ENCODE measurements at regions not wholly inside any gene's neighbourhood (a gene's known extent, or its start where the extent isn't known, plus 50 kb on each side); places are given as distances from the start of the nearest gene placed in this dataset.
"Not testable (repeated sequence)": the region's sequence is repeated elsewhere in the genome, so short reads cannot be mapped to it uniquely, and the experiment has no call there.

DNA sequence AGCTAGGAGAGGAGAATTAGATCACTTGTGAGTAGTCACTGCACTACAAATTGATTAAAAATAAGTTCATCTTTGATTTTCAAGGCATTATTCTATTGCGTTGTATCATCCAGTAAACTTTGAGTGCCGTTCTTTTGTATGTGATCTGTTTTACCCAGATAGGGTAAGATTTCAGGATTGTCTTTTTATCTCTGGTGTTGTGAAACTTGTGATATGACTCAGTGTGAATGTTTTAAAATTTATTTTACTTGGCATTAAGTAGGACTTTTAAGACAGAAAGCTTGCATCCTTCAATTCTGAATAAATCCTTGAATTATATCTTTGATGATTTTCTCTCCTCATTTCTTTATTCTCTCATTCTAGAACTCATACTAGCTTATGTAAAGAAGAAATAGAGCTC lies 93.3 kb upstream of the ADAMTS5 start:
- no peak for DNase-seq

- no peak for DNase-seq
Measured at GRCh38 chr21:27058673-27059605, 92.1 kb upstream of the ADAMTS5 start.

- DNase-seq, result no peak
Measured at GRCh38 chr21:27057997-27058396, 91.1 kb upstream of the ADAMTS5 start.

GRCh38 chr21:27047658-27048314 lies 80.9 kb upstream of the ADAMTS5 start:
- no peak for DNase-seq

GRCh38 chr21:27047283-27047657 lies 80.4 kb upstream of the ADAMTS5 start:
- no peak for DNase-seq

GRCh38 chr21:27045281-27045985 lies 78.5 kb upstream of the ADAMTS5 start:
- no peak for DNase-seq

GRCh38 chr21:27043377-27043776 lies 76.5 kb upstream of the ADAMTS5 start:
- DNase-seq, result no peak

GRCh38 chr21:27040738-27041469 lies 74.0 kb upstream of the ADAMTS5 start:
- no peak for DNase-seq

GRCh38 chr21:27036736-27037301 lies 69.9 kb upstream of the ADAMTS5 start:
- no peak for DNase-seq

DNA sequence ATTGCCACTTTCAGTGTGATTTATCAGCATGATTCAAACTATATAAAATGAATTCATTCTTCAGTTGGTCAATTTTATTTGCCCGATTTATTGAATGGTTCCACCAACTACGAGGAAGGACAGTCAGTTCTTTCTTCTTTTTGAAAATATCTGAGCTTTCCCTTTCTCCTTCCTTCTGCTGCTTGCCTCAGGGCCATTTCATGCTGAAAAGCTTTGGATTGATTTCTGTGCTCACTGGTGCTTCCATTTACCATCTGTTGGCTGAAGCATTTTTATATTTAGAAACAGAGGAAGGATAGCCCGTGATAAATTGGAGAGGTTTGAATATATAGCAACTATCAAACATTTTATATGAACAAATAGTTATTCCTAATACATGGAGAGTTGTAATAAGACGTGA lies 68.9 kb upstream of the ADAMTS5 start:
- DNase-seq, result no peak

DNA sequence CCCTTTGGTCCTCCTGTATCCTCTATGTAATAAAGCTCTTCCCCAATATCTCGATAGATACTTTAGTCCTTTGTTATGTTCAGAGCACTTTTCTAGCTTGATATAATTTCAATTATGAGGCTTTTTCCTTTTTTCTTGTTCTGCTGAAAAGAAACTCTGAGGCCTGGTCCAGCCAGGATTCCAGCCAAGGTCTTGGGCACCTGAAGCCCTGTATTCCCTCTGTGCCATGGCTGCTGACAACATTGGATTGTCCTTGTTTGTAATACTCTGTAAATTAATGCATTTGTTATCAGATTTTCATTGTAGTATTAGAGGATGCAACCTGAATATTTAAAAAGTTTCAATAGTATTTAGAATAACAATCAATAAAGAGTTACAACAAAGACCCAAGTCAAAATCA lies 67.9 kb upstream of the ADAMTS5 start:
- no peak for DNase-seq

GRCh38 chr21:27033471-27033870 lies 66.6 kb upstream of the ADAMTS5 start:
- DNase-seq, result no peak

GRCh38 chr21:27026501-27026900 lies 59.6 kb upstream of the ADAMTS5 start:
- no peak for DNase-seq

DNA sequence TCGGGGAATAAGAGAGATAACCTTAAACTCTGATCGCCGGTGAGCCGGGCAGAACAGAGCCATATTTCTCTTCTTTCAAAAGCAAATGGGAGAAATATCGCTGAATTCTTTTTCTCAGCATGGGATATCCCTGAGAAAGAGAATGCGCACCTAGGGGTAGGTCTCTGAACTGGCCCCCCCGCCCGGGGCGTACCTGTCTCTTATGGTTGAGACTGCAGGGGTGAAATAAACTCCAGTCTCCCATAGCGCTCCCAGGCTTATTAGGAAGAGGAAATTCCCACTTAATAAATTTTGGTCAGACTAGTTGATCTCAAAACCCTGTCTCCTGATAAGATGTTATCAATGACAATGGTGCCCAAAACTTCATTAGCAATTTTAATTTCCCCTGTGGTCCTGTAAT lies 58.8 kb upstream of the ADAMTS5 start:
- not testable (repeated sequence) for DNase-seq

DNA sequence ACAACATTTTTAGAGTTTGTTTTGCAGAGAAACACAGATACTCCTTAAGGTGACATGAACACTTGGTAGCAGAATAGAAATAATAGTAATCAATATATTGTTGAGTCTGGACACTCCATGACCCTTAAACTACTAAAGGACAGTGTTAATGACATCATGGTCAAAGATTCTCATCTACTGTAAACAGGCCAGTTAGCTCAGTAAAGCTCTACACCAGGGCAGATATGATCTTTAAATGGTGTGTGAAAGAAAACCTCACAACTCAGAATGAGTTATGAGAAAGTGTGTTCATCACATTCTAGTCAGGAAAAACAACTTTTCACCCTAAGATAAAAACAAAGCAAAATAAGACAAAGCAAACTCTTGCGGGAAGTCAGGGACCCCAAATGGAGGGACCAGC lies 58.1 kb upstream of the ADAMTS5 start:
- DNase-seq, result no peak

- no peak for DNase-seq
Measured at GRCh38 chr21:27024301-27024700, 57.4 kb upstream of the ADAMTS5 start.

- no peak for DNase-seq
Measured at GRCh38 chr21:27023186-27023585, 56.3 kb upstream of the ADAMTS5 start.

- DNase-seq, result no peak
Measured at GRCh38 chr21:27021801-27022200, 54.9 kb upstream of the ADAMTS5 start.

DNA sequence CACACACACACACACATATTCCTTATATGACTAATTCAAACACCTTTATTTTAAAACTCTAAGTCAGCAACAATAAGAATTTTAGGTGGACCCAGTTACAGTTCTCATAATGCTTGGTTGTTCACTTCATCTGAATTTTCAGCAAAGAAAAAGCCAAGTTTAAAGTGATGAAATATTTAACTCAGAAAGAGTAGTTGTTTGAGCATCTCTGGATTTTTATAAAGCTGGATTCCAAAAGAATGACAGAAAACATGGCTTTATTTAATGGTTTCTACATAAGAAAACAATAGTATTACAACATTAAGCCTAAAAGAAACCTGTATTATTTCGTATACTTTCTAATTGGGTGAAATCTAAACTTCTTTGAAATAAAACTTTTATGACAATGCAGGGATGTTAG lies 54.2 kb upstream of the ADAMTS5 start:
- no peak for DNase-seq

DNA sequence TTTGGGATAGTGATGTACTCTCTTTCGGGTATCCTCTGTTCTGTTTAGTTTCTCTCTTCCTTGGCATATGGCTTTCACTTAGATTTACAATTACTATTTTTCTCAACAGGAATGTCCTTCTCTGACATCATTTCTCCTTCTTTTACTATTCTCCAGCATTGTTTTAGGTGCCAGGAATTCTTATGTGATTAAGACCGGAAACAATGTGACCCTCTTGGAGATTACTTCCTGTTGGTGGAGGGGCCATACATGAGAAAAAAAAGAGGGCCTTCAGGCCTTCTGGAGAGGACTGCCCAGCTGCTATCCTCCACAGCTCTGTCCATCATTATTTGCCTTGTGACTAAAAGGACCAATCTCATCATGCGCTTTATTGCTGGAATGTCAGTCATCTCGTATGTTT lies 50.4 kb upstream of the ADAMTS5 start:
- DNase-seq, result no peak
